HEK293T (cell line): ENCODE measurements at regions not wholly inside any gene's neighbourhood (a gene's known extent, or its start where the extent isn't known, plus 50 kb on each side); places are given as distances from the start of the nearest gene placed in this dataset.

ENCODE experiments used
- CTCF ChIA-PET: fragments of 350-600 bp; formaldehyde crosslinking; extraction: SDS; loops from one replicate; lab custom pipeline; 2021; ENCODE audit warnings: antibody characterized with exemption, inconsistent platforms; lab: Yijun Ruan, JAX
- POLR2A ChIA-PET: fragments of 350-600 bp; formaldehyde crosslinking; extraction: SDS; loops from one replicate; lab custom pipeline; 2020; ENCODE audit warnings: antibody characterized with exemption, inconsistent platforms; lab: Yijun Ruan, JAX
- DNase-seq: peaks from one replicate; pipeline ENCODE4 v3.0.0; 2012; ENCODE audit warnings: mixed read lengths; ENCODE audit errors: extremely low spot score
- ARNT ChIP-seq: fragments of 450-650 bp; IDR thresholded peaks from 2 replicates; pipeline ENCODE4 v1.6.1; 2017; ENCODE audit warnings: mild to moderate bottlenecking
- BHLHE40 ChIP-seq: fragments of 450-650 bp; IDR thresholded peaks from 2 replicates; pipeline ENCODE4 v1.6.1; 2016; ENCODE audit warnings: mild to moderate bottlenecking, moderate library complexity, borderline replicate concordance
- CTBP1 ChIP-seq: fragments of 450-650 bp; IDR thresholded peaks from 2 replicates; pipeline ENCODE4 v1.6.1; 2016; ENCODE audit warnings: borderline replicate concordance
- ELF4 ChIP-seq: fragments of 450-650 bp; IDR thresholded peaks from 2 replicates; pipeline ENCODE4 v1.6.1; 2017; ENCODE audit warnings: antibody characterized with exemption
- FOXA1 ChIP-seq: fragments of 450-650 bp; IDR thresholded peaks from 2 replicates; pipeline ENCODE4 v1.6.1; 2016; ENCODE audit warnings: mild to moderate bottlenecking
- FOXK2 ChIP-seq: fragments of 450-650 bp; IDR thresholded peaks from 2 replicates; pipeline ENCODE4 v1.6.1; 2016; ENCODE audit warnings: mild to moderate bottlenecking
- FOXM1 ChIP-seq: fragments of 450-650 bp; IDR thresholded peaks from 2 replicates; pipeline ENCODE4 v1.6.1; 2017; ENCODE audit warnings: mild to moderate bottlenecking, borderline replicate concordance
- HDGF ChIP-seq: fragments of 450-650 bp; IDR thresholded peaks from 2 replicates; pipeline ENCODE4 v1.6.1; 2017; ENCODE audit warnings: antibody characterized with exemption, borderline replicate concordance
- L3MBTL2 ChIP-seq: fragments of 450-650 bp; conservative IDR thresholded peaks from 2 replicates; pipeline ENCODE4 v1.6.1; 2016; ENCODE audit warnings: mild to moderate bottlenecking
- LEF1 ChIP-seq: fragments of 450-650 bp; IDR thresholded peaks from 2 replicates; pipeline ENCODE4 v1.6.1; 2017; ENCODE audit warnings: mild to moderate bottlenecking, borderline replicate concordance
- NFRKB ChIP-seq: fragments of 450-650 bp; IDR thresholded peaks from 2 replicates; pipeline ENCODE4 v1.6.1; 2016; ENCODE audit warnings: mild to moderate bottlenecking, moderate library complexity
- SP1 ChIP-seq: fragments of 450-650 bp; IDR thresholded peaks from 2 replicates; pipeline ENCODE4 v1.6.1; 2017
- SUZ12 ChIP-seq: fragments of 450-650 bp; IDR thresholded peaks from 2 replicates; pipeline ENCODE4 v1.6.1; 2016; ENCODE audit warnings: mild to moderate bottlenecking
- TARDBP ChIP-seq: fragments of 450-650 bp; IDR thresholded peaks from 2 replicates; pipeline ENCODE4 v1.6.1; 2016
- ZNF384 ChIP-seq: fragments of 450-650 bp; IDR thresholded peaks from 2 replicates; pipeline ENCODE4 v1.6.1; 2016
- TF ChIP-seq, protein P1 (sequence below): fragments of 450-650 bp; IDR thresholded peaks from 2 replicates; pipeline ENCODE4 v1.6.1; 2016

DNA sequence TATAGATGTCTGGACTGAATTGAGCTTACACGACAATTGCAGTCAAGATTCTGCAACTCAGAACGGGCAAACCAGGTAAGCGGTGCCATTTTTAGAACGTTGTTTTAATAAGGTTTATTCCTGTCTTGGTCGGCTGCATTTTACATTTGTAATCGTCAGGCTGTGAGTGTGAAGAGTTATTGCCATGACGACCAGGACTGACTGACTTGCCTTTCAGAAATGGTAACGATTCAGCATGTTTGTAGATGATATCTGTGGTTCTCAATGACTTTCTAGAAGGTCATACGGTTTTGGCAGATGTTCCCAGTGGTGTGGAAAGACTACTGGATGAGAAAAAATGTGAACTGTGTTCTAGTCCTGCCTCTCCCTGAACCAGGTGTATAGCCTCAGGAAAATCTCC, 271.3 kb upstream of the B3GALT2 start:
- DNase-seq: no peak
- ChIA-PET CTCF (no interaction called here), POLR2A (no interaction called here)
- TF ChIP-seq SUZ12 (no peak), FOXA1 (no peak), FOXK2 (no peak), BHLHE40 (no peak), TARDBP (no peak), L3MBTL2 (no peak), ZNF384 (no peak), CTBP1 (no peak)

DNA sequence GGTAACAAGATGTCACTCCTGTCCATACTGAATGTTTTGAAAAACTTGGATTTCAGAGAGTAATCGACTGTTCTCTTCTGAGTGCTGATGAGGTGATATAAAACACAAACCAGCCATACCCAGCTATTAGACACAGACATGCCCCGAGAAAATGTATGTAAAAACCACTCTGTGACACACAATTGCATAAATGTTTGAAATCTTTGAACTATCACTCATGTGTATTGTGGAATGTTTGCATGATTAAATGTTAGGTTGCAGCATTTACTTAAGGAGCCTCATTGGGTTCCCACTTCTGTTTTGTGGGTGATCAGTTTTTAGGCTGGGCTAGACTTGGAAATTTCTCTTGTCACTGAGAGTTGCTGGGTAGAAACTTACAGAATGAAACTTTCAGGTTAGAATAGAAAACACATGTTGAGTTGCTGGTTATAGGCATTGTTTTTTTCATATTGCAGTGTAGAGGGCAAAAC, 270.4 kb upstream of the B3GALT2 start:
- TF ChIP-seq CTBP1 (no peak), SUZ12 (no peak), L3MBTL2 (no peak), TARDBP (no peak), ZNF384 (no peak), NFRKB (no peak), ELF4 (no peak), SP1 (no peak), LEF1 (no peak), HDGF (no peak), FOXA1 (no peak), ARNT (no peak), BHLHE40 (no peak)
- TF ChIP-seq, protein P1, sequence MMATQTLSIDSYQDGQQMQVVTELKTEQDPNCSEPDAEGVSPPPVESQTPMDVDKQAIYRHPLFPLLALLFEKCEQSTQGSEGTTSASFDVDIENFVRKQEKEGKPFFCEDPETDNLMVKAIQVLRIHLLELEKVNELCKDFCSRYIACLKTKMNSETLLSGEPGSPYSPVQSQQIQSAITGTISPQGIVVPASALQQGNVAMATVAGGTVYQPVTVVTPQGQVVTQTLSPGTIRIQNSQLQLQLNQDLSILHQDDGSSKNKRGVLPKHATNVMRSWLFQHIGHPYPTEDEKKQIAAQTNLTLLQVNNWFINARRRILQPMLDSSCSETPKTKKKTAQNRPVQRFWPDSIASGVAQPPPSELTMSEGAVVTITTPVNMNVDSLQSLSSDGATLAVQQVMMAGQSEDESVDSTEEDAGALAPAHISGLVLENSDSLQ: no peak
- ChIA-PET POLR2A (no interaction called here), CTCF (no interaction called here)
- DNase-seq: no peak

DNA sequence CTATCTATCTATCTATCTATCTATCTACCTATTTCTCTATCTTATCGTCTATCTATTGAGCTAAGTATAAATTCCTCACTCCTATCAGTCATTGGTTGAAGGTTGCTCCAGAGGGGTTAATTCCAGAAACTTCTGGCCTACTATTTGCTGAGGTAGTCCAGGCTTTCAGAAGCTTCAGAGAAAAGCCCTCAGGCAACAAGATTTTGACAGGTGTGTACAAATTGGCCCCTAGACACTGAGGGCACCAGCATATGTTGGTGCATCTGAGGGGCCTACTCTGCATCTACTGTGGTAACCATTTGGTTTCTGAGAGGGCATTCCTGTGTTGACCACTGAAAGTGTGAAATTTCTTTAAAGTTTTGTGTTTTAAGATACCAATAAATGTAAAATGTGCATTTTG, 265.2 kb upstream of the B3GALT2 start:
- TF ChIP-seq L3MBTL2: no peak
- TF ChIP-seq FOXM1: no peak
- ChIA-PET CTCF (no interaction called here), POLR2A (no interaction called here)
- no peak for DNase-seq

DNA sequence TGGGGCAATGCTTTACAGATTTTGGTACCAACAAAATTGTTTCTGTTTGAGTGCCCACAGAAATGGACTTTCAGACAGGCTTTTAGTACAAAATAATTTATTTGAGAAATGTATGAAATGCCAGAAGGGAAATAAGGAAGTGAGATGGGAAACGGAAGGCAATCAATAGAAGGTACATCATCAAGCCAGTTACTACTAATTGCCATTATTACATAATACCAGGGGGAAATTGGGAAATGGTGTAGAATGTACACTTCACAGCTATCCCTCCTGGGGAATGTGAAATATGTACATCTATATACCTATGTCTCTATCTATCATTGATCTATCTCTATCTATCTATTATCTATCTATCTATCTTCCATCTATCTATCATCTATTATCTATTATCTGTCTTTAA, 264.6 kb upstream of the B3GALT2 start:
- CTCF ChIA-PET: no interaction called here
- TF ChIP-seq BHLHE40: no peak
- TF ChIP-seq ELF4: no peak
- TF ChIP-seq NFRKB: no peak
- TF ChIP-seq HDGF: no peak
- TF ChIP-seq SP1: no peak
- TF ChIP-seq FOXA1: no peak
- no peak for TF ChIP-seq FOXM1
- TF ChIP-seq LEF1: no peak
- TF ChIP-seq, protein P1: no peak
- no peak for TF ChIP-seq ZNF384
- no peak for TF ChIP-seq ARNT
- DNase-seq: no peak
- POLR2A ChIA-PET: no interaction called here

DNA sequence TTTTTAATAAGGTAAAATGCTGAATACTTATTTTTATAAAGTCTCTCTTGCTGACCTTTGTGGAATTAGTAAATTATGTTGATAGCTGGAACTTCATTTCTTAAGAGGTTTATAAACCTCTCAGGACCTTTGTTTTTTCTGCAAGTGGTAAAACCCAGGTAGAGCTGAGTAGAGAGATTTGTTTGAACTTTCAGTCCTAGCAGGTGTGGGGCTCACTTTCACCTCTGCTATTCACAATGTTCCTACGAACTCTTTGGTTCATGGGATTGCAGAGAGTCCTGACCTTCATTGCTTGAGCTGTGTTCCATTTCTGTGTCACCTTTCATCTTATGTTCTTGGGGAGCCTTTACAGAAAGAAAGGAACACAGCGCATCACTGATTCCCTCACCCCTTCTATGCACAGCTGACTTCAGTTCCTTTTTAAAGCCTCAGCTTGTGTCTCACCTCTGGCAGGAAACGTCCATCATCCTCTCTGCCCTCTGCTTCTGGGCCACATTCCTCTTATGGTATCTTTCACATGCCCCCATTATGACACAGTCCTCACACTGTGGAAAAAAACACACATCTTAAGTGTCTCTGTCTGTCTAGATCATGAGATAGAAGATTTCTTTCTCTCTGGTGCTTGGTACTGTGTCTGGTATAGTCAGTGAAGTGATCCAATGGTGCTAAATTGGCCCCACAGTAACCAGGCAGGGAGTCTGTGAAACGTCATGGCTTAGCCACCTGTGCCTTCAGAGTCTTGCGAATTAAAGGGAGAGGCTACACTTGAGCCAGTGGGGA, 262.5 kb upstream of the B3GALT2 start:
- TF ChIP-seq FOXM1: no peak
- TF ChIP-seq L3MBTL2: no peak
- TF ChIP-seq ZNF384: no peak
- CTCF ChIA-PET: no interaction called here
- POLR2A ChIA-PET: no interaction called here
- no peak for DNase-seq

DNA sequence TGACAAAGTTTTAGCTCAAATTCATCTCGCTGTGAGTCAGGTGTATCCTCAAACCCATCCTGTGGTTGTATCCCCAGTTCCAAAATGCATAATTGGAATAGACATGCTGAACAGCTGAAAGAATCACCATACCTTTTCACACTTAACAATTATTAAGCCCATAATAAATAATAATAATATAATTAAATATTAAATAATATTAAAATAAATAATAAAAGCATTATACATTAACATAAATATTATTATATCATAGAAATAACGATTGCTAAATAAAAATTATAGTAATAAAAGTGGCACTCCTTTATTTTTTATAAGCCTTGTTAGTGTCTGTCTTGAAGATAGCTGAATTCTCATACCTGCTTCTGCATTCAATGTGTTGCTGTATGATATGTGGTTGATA, 257.5 kb upstream of the B3GALT2 start:
- POLR2A ChIA-PET: no interaction called here
- DNase-seq: no peak
- no peak for TF ChIP-seq TARDBP
- CTCF ChIA-PET: no interaction called here

DNA sequence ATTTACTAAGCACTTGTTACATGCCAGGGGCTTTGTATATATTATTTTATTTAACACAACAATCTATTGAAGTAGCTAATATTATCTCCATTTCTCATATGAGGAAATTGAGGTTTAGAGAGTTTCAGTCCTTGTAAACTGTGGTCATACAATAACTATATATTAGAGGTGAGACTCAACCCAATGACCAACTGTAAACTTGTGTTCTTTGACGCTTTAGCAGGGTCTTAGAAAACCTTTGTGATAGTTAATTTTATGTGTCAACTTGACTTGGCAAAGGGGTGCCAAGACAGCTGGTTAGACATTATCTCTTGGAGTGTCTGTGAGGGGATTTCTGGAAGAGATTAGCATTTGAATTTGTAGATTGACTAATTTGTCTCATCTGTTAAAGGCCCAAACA, 252.4 kb upstream of the B3GALT2 start:
- POLR2A ChIA-PET: no interaction called here
- no peak for DNase-seq
- CTCF ChIA-PET: no interaction called here
- no peak for TF ChIP-seq BHLHE40
- TF ChIP-seq SUZ12: no peak

DNA sequence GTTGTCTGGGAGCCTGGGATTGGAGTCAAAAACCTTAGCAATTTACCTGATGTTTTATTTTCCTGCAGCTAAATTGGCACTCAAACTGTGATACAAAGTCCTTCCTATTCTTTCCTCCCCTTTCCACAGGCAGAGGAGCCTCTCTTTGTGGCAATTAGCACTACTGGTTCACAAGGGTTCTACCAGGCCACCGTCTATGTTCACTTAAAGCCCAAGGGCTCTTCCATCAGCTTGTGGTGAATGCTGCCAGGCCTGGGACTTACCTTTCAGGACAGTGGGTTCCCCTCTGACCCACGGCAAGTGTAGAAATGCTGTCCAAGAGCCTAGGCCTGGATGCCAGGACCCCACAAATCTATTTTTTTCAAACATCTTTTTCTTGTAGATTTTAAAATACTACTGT, 251.9 kb upstream of the B3GALT2 start:
- no peak for DNase-seq
- CTCF ChIA-PET: no interaction called here
- POLR2A ChIA-PET: no interaction called here
- TF ChIP-seq ELF4 (no peak), ZNF384 (no peak), NFRKB (no peak), LEF1 (no peak), L3MBTL2 (no peak), HDGF (no peak), FOXA1 (no peak), SUZ12 (no peak), CTBP1 (no peak), SP1 (no peak), FOXK2 (no peak), ARNT (no peak), BHLHE40 (no peak)
